ENCODE measurements at regions not wholly inside any gene's neighbourhood (a gene's known extent, or its start where the extent isn't known, plus 50 kb on each side); places are given as distances from the start of the nearest gene placed in this dataset.

DNA sequence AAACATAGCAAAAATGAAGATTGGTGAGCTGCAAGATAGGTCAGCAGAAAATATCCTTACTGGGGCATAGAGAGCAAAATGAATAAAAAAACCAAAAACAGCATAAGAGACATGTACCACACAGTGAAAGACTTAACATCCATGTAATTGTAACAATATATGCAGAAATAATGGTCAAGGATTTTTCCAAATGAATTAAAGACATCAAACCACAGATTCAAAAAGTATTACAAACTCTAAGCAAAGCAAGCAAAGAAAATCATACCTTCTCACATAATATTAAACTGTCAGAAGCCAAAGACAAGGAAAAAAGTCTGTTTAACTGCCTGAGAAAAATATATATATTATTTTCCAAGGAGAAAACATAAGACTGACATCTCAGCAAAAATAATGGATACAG, 111.3 kb downstream of the MIS18A start:
- TF ChIP-seq CTCF (IDR thresholded peaks at IDR 0.05; ENCODE audit: insufficient read depth, low read depth, low read length) = no peak
- TF ChIP-seq EZH2 (IDR thresholded peaks at IDR 0.05; ENCODE audit: insufficient read depth, low read length) = no peak
